ENCODE measurements at regions not wholly inside any gene's neighbourhood (a gene's known extent, or its start where the extent isn't known, plus 50 kb on each side); places are given as distances from the start of the nearest gene placed in this dataset.
A peak's percentile ranks its signal among the peaks of the same experiment; 100 is the strongest.

GRCh38 chr5:61657010-61657409 is 325.0 kb downstream of the ZSWIM6 start:
- DNase-seq (ENCODE audit: low read depth): no peak
- no peak overlapping the region for H3K4me3 ChIP-seq (ENCODE audit: low read depth, low read length)
- no peak for TF ChIP-seq CTCF (IDR thresholded peaks at IDR 0.05; ENCODE audit: insufficient read depth, low read depth, low read length, missing control alignments)

- no peak for DNase-seq (ENCODE audit: low read depth)
- TF ChIP-seq CTCF (IDR thresholded peaks at IDR 0.05; ENCODE audit: insufficient read depth, low read depth, low read length, missing control alignments): no peak
- no peak overlapping the region for H3K4me3 ChIP-seq (ENCODE audit: low read depth, low read length)
Measured at GRCh38 chr5:61657686-61658085, 325.6 kb downstream of the ZSWIM6 start.

- TF ChIP-seq CTCF (IDR thresholded peaks at IDR 0.05; ENCODE audit: insufficient read depth, low read depth, low read length, missing control alignments): peak; percentile 93
- DNase-seq (ENCODE audit: low read depth): peak; percentile 71
- H3K4me3 ChIP-seq (ENCODE audit: low read depth, low read length): no peak overlapping the region
Measured at GRCh38 chr5:61658592-61659008, 326.5 kb downstream of the ZSWIM6 start.

- DNase-seq (ENCODE audit: low read depth): no peak
- no peak for TF ChIP-seq CTCF (IDR thresholded peaks at IDR 0.05; ENCODE audit: insufficient read depth, low read depth, low read length, missing control alignments)
- no peak overlapping the region for H3K4me3 ChIP-seq (ENCODE audit: low read depth, low read length)
Measured at GRCh38 chr5:61659221-61659696, 327.2 kb downstream of the ZSWIM6 start.

- TF ChIP-seq CTCF (IDR thresholded peaks at IDR 0.05; ENCODE audit: insufficient read depth, low read depth, low read length, missing control alignments): no peak
- no peak overlapping the region for H3K4me3 ChIP-seq (ENCODE audit: low read depth, low read length)
- no peak for DNase-seq (ENCODE audit: low read depth)
Measured at GRCh38 chr5:61662670-61663069, 330.6 kb downstream of the ZSWIM6 start.

- TF ChIP-seq CTCF (IDR thresholded peaks at IDR 0.05; ENCODE audit: insufficient read depth, low read depth, low read length, missing control alignments): no peak
- no peak overlapping the region; the same call in 1 of the 2 replicates for H3K4me3 ChIP-seq (ENCODE audit: low read depth, low read length)
- DNase-seq (ENCODE audit: low read depth): no peak
Measured at GRCh38 chr5:61666064-61666621, 334.1 kb downstream of the ZSWIM6 start.
